Stomach (tissue), 4 donors: ENCODE measurements at regions not wholly inside any gene's neighbourhood (a gene's known extent, or its start where the extent isn't known, plus 50 kb on each side); places are given as distances from the start of the nearest gene placed in this dataset.

ENCODE experiments used
- POLR2A ChIP-seq, 4 donors: fragments of 450-650 bp; IDR thresholded peaks; one replicate each; pipeline ENCODE4 v1.6.1; 2016; ENCODE audit warnings: antibody characterized with exemption in 4 of 4, control low read depth in 2 of 4, mild to moderate bottlenecking in 1 of 4, moderate library complexity in 1 of 4
- TF ChIP-seq, protein P1 (sequence below), 7 experiments: fragments of 450-650 bp in 4 of 7; fragments of 200-600 bp in 3 of 7; sonication (generic) in 3 of 7; IDR thresholded peaks; one replicate each; pipeline ENCODE4 v1.5.1; 2016 to 2019; ENCODE audit warnings: antibody characterized with exemption in 7 of 7, control low read depth in 2 of 7, mild to moderate bottlenecking in 1 of 7

DNA sequence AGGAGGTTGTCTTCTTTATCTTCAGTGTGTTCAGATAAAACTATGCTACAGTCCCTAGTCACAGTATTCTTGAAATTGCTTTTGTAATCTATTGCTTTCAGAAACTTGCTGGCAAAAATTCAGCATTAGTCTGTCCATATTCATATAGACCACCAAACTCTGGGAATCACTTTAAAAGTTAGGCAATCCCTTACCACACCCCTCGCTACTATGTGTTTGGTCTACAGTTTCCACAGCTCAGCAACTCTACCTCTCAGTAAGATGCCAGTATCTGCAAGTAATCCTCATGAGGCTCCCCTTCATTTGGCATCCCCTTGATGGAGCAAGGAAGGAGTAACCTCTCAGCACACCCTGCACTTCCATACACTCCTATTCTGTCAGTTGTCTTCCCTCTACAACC is 1706.6 kb upstream of the CELF4 start:
- TF ChIP-seq, protein P1, sequence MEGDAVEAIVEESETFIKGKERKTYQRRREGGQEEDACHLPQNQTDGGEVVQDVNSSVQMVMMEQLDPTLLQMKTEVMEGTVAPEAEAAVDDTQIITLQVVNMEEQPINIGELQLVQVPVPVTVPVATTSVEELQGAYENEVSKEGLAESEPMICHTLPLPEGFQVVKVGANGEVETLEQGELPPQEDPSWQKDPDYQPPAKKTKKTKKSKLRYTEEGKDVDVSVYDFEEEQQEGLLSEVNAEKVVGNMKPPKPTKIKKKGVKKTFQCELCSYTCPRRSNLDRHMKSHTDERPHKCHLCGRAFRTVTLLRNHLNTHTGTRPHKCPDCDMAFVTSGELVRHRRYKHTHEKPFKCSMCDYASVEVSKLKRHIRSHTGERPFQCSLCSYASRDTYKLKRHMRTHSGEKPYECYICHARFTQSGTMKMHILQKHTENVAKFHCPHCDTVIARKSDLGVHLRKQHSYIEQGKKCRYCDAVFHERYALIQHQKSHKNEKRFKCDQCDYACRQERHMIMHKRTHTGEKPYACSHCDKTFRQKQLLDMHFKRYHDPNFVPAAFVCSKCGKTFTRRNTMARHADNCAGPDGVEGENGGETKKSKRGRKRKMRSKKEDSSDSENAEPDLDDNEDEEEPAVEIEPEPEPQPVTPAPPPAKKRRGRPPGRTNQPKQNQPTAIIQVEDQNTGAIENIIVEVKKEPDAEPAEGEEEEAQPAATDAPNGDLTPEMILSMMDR (IDR thresholded peaks at IDR 0.05), result no peak
- no peak for TF ChIP-seq POLR2A (IDR thresholded peaks at IDR 0.05)
